HCEC 1CT (cell line): ENCODE measurements at regions not wholly inside any gene's neighbourhood (a gene's known extent, or its start where the extent isn't known, plus 50 kb on each side); places are given as distances from the start of the nearest gene placed in this dataset.

ENCODE experiments used
- DNase-seq: peaks from one replicate; pipeline ENCODE4 v3.0.0-alpha.2; 2017

DNA sequence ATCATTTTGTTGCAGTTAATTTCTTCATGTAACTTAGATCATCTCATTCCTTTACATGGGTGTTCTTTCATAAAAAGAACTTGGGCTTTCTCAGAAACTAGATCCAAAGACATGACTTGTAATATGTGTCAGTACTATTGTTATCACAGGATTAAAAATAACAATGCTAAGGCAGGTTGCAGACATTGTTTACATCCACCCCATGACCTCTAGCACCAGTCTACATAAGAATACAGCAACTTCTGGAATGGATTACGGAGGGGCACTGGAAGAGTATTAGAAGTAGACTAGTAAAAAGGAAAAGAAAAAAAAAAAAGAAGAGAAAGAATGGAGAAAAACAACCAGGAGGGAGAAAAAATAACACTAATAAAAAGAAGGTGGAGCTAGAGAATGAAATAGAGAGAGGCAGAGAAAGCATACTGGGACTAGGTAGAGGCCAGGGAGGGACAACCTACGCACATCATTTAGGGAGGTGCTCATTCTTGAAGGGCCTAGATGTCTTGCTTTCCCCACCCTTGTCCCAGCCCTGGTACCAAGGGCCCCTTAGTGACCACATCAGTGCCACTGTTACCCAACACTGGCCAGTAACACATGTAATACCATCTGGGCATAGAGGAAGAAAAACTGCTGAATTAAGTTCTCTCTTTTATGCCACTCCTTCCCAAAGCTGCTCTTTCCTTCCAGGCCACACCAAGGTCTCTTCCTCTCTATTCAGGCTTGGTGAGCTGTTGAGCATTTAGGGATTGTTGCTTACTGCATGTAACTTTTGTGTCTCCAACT lies 70.6 kb upstream of the KLF7 start:
- DNase-seq: no peak

DNA sequence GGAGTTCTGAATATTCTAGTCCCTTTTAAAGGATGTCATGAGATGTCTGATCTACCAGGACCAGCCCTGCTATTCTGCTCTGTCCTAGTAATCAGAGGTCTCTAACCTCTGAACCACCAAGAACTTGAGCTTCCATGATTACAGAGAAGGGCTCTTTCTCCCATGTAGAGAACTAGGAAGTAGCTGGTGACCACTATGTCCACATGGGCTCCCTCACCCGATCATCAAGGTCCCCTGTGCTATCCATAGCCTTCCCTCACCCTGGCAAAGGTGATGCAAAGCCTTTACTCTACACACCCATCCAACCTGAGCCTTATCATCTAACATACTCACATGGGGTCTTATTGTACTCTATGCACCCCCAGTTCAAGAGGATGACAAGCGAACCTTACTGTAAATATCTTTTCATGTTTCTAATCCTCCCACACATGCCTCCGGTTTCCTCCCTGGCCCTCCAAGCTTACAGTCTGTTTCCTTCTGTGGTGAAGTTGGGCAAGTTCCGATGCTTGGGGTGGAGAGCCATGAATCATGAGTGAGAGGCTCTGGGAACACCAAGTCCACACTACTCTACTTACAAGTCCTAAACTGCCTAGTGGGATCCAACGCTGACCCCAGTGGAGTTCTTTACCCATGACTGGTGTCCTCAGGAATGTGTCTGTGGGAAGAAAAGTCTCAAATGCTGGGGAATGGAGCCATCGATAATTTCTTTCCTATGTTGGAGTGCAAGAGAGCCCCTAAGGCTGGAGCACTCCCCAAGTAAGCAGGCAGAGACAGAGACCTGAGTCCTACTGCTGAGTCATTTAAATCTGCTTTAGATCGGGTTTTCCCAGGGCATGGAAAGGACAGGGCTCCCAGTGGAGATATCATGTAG lies 73.3 kb upstream of the KLF7 start:
- peak; percentile 100 for DNase-seq

DNA sequence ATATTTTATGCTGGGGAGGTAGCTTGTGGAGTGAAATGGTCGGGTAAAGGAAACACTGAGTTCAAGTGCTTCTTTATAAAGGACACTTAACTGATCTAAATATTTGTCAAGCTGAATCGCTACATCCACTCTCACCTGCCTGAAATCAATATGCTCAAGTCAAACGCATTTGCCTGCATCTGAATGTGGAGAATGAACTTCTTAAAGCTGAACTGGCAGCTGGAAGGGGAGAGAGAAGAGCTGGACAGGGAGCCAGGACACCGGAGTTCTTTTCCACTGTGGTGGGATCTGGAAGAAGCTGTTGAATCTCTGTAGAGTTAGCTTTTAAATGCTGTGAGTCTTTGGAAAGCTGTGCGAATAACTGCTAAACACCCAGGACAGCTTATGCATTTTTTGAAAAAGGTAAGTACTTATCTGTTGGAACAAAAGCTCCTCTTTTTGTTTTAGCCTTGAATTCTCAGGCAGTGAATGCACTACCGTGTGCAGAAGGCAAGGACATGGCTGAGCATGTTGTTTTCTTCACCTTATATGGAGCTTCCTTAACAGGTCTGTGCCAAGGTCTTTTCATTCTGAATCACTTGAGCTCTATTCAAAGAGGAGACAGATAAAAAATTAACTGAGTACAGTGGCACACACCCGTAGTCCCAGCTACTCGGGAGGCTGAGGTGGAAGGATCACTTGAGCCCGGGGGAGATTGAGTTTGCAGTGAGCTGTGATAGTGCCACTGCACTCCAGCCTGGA lies 74.2 kb upstream of the KLF7 start:
- DNase-seq: peak; percentile 74

DNA sequence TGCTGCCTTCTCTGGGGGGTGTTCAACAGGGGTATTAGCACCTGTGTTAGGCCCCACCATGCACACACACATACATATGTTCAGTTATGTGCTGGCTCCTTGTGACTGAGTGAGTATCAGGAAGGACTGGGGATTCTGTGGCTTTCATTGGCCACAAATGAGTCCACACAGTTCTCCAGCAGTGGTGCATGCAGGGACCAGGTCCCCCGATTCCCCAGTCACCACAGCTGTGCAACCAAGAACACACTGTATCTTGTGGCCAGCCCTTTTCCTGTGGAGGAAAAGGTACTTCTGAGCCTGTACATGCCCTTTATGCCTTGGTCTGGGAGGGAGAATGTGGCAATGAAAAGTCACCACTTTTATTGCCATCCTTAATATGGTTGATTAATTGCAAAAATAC lies 74.9 kb upstream of the KLF7 start:
- no peak for DNase-seq

DNA sequence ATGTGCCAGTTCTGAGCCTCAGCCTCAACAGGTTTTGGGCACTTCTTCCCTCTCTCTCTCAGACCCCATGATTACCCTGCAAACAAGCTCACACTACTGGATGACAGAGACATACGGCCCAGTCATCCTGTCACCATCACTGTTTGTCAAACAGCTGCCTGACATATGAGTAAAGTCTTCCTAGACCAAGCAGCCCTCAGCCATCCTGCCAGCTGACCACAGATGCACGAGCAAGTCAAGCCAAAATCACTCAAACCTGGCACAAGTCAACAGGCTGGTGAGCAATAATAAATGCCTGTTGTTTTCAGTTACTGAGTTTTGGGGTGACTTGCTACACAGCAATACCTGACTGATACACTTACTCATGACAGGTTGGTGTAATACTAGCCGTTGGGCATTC lies 75.5 kb upstream of the KLF7 start:
- peak; percentile 65 for DNase-seq

DNA sequence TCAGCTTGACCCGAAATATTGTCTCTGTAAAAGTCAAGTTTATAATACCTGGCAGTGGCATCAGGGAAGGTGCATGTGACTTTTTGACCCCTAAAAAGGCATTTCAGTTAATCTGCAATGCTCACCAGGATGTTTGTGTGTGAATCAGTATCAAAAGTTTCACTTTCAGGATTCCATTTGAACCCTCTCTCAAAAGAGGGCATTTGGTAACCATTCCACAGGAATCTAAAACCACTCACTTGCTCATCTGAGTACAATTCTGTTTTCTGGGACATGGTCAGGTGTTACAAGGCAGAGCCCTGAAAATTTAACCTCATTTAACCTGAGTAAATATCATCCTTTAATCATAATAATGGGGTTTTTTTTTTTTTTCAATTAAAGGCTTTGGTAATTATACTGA lies 77.9 kb upstream of the KLF7 start:
- DNase-seq: no peak

DNA sequence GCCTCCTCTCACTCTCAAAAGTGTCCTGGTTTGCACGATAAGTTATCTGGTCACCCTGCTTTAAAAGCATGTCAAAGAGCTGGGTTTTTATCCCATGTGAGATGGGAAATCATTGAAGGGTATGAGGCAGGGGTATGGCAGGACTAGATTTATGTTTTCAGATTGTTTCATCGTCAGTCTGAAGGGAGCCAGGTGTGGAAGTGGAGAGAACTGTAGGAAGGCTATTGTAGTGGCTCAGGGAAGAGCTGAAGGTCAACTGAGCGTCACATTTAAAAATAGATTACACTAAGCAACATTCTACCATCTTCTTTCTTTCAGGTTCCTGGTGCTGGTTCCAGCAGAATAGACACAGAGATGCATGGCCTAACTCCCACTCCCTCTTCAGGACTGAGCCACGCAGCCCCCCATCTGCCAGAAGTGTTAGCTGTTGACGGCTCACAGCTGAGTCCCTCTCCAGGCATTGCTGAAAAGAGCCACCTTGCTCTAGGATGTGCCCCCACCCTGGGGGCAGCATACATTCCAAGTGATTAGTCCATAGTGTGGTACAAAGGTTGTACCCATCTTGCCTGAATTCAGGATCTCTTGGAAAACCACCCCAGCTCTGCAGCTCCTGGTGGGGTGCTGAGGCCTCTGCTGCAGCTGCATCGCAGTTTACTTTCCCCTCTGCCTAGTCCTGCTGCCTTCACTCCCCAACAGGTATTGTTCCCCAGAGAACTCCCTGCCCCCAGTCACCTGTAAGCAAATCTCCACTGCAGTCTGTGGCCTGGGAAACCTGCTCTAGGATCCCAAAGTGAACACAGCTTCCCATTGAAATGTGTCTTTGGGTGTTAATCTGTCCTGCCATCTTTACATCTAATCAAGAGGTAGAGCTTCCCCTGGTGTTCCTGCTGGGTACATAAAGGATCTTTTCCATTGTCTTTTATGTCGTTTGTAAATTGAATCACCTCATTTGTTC lies 79.5 kb upstream of the KLF7 start:
- DNase-seq: no peak

DNA sequence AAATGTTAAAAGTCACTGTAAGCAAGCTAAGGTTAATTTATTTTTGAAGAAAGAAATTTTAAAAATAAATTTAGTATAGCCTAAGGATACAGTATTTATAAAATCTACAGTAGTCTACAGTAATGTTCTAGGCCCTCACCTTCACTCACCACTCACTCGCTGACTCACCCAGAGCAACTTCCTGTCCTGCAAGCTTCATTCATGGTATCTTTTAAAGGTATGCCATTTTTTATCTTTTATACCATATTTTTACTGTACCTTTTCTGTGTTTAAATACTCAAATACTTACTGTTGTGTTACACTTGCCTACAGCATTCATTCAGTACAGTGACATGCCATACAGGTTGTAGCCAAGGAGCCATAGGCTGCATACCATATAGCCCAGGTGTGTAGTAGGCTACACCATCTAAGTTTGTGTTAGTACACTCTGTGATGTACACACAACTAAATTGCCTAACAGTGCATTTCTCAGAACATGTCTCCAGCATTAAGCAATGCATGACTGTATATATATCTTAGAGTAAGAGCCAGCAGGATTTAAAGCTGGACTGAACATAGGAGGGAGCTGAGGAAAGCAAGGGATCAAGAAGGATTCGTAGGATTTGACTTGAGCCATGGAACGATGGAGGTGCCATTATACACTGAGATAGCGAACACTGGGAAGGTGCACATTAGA lies 83.1 kb upstream of the KLF7 start:
- no peak for DNase-seq

DNA sequence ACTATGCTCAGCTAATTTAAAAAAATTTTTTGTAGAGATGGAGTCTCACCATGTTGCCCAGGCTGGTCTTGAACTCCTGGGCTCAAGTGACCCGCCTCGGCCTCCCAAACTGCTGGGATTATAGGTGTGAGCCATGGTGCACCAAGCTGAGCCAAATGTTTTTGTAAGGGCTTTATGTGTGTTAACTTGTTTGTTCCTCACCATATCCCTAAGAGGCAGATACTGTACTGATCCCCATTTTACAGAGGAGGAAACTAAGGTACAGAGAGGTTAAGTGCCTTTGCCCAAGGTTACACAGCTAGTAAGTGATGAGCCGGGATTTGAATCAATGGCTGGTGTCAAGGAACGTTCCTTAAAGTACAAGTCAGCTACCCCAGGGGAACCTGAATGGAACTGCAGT lies 85.3 kb upstream of the KLF7 start:
- DNase-seq: peak; percentile 55

DNA sequence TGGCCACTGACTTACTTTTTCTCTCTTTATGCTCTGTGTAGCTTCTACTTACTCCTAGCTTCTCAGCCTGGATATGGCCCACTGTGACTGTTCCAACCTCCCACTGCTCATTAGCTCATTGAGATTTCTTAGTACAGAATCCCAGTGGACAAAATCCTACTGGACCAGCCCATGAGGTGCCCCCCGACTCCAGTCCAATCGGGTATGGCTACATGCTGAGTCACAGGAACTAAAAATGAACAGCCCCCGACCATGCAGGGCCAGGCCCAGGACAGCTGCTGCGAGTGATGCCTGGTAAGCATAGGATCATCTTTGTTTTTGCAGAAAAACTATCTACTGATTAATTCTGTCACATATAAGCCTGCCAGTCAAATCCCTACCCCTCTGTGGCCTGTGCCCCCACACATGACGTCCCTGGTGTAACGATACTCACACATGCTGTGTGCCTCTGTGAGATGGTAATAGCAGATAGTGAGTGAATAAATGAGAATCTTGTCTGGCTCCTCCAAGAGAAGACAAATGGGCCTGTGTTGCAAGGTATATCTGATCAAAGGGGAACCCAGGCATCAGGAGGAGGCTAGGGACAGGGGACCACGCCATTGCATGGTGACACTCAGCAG lies 85.9 kb upstream of the KLF7 start:
- peak; percentile 50 for DNase-seq

DNA sequence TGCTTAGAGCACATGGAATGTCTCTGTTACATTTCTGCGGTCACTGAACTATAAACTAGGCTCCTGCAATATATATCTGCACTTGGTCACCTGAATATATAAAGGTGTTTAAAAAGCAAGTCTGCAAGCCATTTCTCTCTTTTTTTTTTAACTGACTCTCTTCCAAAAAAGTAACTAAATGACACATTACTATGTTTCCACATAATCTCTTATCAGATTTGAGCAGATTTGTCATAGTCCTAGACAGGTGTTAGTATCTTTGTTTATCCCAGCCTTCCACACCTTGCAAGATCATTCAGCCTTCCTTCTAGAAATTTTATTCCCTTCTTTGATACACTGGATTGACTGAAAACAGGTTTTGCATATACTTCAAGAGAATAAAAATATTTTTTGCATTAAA lies 86.7 kb upstream of the KLF7 start:
- DNase-seq: no peak

DNA sequence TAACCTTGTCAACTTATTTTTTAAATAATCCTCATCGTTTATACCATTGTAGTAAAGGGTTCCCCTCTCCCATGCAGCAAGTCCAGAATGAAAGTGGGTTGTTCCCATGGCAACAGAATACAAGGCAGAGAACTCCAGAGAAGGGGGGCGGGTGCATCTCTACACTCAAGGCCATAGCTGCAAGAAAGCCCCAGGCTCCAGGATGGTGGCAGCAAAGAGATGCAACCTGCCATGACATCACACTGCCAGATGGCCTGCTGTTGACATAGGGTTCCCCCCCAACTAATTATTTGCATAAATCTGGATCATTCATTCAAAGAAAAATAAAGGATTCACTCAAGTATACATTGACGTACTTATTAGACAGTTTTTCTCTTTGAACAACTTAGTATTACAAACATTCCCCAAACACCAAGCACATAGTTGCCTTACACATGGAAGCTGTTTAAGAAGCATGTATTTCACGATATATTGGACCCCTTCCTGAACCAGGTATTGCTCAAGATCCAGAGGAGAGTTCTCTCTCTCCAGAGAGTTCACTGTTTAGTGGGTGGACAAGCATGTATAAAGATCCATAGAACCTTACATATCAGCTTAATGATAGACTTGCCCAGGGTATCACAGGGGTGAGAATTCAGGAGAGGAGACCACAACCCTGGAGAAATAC lies 87.4 kb upstream of the KLF7 start:
- no peak for DNase-seq

DNA sequence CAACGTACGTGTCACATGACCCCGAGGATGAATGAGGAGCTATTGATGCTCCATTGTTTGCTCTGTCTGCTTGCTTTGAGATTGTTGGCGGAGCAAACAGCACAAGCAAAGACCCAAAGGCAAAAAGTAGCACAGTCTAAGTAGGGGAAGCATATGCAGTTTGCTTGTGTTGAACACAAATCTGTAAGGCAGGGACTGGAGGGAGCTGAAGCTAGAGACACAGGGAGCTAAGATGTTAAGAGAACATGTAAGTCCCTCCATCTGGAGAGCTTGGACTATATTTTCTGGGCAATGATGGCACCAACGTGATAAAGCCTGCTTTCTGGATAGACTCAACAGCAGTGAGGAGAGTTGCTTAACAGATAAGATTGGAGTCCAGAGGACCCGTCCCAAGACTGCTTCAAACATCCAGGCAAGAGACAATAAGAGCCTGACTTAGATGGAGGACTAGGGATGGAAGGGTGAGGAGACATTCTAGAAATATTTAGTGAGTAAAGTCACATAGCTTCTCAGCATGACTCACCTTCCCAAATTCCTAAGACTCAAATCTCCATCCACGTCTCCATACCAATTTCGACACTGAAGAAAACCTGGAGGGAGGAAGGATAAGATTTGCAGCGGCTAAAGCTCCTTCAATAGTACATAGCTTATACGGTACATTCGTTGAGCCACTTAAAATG lies 88.1 kb upstream of the KLF7 start:
- DNase-seq: peak; percentile 98

DNA sequence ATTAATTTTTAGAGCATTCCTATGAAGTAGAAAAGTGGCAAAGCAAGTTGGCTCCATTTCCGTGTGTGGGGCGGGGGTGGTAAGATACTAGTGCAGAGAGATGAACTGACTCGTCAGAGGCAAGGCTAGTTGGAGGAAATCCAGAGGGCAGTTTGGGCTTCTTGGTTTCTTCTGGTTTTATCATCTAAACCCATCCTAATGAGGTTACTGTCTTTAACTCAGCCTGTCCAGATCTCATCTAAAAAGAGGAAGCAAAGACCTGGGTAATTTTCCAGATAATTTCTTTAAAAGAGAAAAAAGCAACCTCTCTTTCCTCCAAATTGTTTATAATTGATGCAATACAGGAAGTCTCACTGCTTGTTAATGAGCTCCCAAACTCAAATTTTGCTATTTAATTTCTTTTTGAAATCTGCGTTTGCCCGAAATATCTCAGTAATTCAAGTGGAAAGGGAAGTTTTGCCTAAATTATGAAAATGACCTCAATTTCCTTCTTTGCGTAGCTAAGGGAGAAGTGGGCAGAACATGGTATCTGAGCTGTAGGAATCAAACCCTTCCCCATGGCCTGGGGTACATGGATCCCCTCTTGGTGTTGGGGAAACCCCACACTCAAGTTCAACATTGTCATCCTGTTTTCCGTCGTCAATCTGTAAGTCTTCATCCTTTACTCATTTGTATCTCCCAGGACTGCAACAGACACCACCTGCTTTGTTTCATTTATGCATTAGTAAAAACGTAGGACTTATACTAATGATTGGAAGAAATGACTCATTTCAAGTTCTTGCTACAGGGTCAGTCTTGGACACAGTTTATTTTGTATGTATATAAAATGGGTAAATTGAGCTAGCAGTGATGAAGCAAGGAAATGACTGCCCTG lies 89.1 kb upstream of the KLF7 start:
- peak; percentile 93 for DNase-seq

DNA sequence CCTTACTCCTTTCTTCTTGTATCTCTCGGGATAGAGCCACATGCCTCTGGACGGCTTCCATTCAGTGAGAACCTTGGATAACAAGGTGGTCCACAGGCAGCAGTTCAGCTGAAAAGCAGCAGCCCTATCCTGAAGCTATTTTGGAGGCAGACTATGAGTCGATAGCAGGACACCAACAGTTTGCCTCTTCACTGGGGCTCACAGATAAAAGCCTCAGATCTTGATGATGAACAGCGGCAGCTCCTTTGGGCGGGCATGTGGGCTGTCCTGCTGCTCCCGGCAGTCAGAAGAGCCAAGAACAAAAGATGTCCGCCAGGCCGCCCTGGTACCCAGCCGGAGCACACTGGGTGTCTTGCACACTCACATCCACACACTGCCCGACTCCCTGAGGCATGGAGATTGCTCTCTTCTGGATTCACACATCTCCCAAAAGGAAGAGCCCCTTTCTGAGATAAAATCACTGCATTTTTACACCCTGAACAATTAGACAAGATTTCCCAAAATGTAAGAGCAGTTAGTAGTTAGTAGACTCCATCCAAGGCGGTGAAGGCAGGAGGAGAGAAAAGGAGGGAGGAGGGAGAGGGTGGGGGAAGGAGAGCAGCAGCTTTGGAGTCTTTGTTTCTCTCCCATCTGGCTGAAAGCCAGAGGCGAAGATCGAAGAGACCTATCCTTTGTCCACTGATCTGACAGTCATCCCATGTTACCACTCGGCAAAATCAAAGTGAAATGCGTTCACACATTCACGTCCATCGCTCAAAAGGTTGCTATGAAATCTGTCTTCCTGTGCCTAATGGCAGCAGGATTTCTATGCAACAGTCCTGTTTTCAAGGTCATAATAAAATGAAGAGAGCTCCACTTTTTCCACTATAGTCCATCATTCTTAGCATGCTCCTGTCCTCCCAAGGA lies 90.1 kb upstream of the KLF7 start:
- DNase-seq: no peak

DNA sequence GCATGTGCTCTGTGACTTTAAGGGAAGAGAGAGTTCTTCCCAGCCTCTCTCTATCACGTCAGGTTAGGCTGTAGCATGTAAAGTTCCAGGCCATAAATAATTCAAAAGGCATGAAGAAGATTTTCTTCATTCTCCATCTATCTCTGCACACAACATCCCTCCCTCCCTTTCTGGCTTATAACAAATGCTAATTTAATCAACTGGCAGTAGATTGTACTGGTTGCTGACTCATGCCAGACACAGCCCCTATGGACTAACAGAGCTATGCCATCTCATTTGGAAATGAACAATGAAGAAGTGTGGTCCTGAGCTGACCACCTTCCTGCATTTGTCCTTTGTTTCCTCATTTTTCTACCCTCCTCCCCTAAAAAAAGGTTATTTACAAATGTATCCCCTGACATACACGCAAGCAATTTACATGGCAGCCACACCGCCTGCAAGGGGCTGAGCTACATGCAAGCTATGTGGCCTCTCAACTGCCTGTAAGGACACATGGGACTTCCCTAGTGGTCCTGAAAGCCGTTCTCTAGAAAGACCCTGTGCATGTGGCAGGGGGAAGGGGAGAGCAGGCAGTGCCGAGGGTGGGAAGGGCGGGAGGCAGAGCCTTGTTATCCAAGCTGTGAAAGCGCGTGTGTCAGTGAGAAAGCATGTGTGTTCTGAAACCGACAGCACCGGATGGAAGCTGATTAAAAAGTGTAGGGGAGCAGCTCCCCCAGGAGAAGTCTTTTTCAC lies 90.9 kb upstream of the KLF7 start:
- DNase-seq: peak; percentile 73
